HG03064 (cell line): ENCODE measurements at regions not wholly inside any gene's neighbourhood (a gene's known extent, or its start where the extent isn't known, plus 50 kb on each side); places are given as distances from the start of the nearest gene placed in this dataset.

Experiments
- ATAC-seq: cut with Tn5 transposase; IDR thresholded peaks from one replicate; pipeline ENCODE4 v1.9.1; 2021; ENCODE audit warnings: low read depth; ENCODE audit not compliant: unreplicated experiment

GRCh38 chr9:78831726-78832125, 534.8 kb downstream of the PSAT1 start:
- ATAC-seq = no peak

- no peak for ATAC-seq
Measured at GRCh38 chr9:78835928-78836450, 539.1 kb downstream of the PSAT1 start.

DNA sequence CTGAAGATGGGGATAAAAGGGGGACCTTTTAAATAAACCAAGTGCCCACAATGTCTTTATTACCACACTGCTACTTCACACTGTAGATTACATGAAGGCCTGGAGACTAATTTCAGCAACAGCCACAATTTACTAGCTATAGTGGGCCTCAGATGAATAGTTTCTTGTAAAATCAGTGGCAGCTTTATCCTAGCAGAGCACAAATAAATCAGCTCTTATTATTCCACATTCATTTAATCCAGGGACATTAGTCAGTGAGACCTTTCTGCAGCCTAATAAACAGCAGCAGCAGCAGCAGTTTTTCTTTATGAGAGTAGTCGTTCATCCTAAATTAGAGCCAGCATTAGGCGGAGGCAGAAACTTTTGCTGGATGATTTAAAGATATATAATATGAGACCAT, 542.3 kb downstream of the PSAT1 start:
- ATAC-seq = no peak

- ATAC-seq = no peak
Measured at GRCh38 chr9:78848061-78848460, 551.1 kb downstream of the PSAT1 start.

- no peak for ATAC-seq
Measured at GRCh38 chr9:78856144-78856543, 559.2 kb downstream of the PSAT1 start.

DNA sequence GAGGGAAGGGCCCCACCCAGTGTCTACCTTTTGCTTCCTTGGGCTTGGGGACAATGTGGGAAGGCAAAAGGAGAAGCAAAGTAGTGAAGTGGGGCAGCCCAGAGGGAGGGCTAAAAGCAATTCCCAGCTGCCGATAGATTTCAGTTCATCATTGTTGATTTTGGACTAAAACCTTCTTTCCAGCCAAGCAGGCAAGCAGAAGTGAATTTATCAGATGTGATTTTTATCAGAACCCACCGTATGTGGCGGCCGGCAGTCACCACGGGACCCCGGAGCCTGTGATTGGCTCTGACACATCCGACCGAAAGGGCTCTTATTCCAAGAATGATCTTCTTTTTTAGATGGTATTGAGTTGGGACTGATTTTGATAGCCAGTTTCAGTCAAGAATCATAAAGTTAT, 559.9 kb downstream of the PSAT1 start:
- ATAC-seq = no peak

GRCh38 chr9:78857373-78858225, 560.7 kb downstream of the PSAT1 start:
- no peak for ATAC-seq

DNA sequence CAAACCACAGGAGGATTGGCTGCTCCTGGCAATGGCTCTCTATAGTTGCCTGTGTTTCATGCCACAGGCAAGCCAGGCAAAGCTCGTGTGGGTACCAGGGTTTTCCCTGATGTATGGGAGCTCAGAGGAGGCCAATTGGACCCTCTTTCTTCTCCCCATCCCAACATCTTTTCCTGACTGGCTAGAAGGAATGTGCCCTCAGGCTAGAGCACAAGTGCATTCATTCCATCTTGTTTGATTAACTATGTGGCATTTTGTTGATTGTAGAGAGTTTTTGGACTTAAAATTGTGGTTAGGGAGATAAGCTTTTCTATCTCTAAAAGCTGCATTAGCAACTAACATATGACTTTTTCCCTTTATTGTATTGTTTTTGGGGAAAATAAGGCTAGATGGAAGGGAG, 561.3 kb downstream of the PSAT1 start:
- ATAC-seq = no peak

GRCh38 chr9:78860801-78861475, 564.0 kb downstream of the PSAT1 start:
- no peak for ATAC-seq

- ATAC-seq = no peak
Measured at GRCh38 chr9:78863531-78863930, 566.6 kb downstream of the PSAT1 start.

DNA sequence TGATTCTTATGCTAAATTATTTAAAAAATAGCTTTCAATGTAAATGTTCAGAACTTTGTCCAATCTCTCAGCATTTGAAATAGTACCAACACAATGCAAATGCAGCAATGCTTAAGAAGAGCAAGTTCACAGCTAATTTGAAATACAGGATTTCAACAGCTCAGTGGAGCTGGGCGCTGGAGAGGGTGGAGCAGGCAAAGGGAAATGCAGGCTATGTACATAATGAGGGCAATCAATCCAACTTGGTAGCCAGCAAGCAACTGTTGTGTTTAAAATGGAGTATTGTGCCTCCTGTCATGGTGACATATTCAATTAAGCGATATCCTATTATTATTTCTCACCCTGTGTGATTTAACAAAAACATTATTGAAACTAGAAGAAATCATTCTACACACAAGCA, 568.8 kb downstream of the PSAT1 start:
- no peak for ATAC-seq

GRCh38 chr9:78866207-78867132, 569.5 kb downstream of the PSAT1 start:
- ATAC-seq = no peak

DNA sequence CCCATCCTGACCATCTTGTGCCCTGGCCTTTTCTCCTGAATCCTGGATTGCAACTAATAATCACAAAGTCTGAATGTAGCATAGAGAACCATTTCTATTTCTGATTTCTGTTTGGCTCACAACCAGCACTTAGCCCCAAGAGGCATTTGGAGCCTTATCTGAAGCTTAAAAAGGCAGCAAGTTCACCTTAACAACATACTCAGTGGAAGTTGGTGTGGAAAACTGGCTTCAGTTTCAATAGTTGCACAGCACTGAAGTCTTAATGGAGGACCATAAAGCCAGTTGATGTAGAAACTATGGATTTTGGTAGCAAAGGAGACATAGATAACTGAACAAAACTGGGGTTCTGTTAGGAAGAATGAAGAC, 574.1 kb downstream of the PSAT1 start:
- no peak for ATAC-seq

- ATAC-seq = no peak
Measured at GRCh38 chr9:78871452-78872331, 574.8 kb downstream of the PSAT1 start.

- ATAC-seq = no peak
Measured at GRCh38 chr9:78874061-78874460, 577.1 kb downstream of the PSAT1 start.

DNA sequence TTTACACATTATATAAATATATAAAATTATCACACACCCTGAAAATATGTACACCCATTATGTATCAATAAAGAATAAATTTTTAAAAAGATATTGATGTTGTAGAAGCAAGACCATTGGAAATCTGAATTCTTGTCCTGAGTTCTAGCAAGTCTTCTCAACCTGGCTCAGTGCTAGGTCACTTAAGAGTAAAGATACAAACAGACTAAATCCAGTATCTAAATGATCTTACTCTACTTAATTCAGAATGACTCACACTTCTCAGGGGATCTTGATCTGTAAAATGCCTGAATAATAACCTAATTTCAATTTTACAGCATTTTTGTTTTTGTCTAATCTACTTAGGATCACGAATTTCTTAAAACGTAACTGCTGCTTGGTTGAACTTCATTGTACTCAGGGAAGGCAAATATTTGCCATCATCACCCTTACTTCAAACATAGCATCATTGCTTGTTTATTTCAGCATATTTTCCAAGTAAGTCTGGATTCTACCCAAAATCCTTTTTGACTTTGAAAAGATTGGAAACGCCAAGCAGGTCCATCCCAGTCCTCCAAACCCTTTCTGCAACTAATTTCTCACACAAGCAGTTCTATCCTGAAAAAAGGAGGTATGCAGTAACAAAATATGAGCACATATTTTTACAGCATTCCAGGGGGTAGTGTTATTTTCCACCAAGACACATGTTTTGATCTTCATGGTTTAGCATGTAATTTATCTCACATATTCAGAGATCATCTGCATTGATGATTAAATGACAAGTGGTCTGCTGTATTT, 582.6 kb downstream of the PSAT1 start:
- ATAC-seq = no peak

DNA sequence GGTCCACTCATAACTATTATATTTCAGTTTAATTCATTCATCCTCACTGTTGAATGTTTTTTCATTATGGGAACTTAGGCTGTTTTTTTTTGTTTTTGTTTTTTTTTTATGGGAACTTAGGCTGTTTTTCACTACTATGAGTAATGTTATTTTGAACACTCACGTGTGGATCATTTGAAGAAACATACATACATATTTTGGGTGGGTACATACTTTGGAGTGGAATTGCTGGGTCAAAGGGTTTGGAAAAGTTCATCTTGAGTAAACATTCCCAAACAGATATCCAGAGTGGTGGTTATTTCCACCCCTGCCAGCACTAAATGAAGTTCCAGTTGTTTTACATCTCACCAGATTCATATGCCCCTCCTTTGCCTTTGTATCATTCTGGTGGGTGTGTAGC, 584.4 kb downstream of the PSAT1 start:
- no peak for ATAC-seq

DNA sequence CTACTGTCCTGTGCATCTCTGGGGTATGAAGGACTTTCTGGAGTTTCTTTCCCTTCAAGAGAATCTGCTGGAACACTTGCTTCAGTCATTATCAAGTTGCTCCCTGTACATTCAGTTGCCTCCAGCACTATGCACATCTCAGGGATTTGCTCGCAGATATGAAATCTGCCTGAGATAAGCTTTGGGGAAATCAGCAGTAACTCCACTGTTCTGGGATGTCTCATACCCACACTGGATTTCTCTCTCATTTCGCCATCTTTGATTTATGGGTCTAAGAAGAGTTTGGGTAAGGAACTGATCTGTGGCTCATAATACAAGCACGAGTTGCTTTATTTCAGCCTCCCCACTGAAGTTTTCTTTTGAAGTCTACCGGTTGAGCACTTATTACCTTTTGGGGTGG, 585.6 kb downstream of the PSAT1 start:
- ATAC-seq = no peak

- ATAC-seq = no peak
Measured at GRCh38 chr9:78884611-78885150, 587.8 kb downstream of the PSAT1 start.
